Caki2 (cell line): ENCODE measurements at regions not wholly inside any gene's neighbourhood (a gene's known extent, or its start where the extent isn't known, plus 50 kb on each side); places are given as distances from the start of the nearest gene placed in this dataset.
"Not testable (repeated sequence)": the region's sequence is repeated elsewhere in the genome, so short reads cannot be mapped to it uniquely, and the experiment has no call there.

Source experiments
- DNase-seq: peaks from one replicate; pipeline ENCODE4 v3.0.0-alpha.2; 2015; ENCODE audit warnings: low read depth
- in situ Hi-C: cut with HindIII; loops from 2 replicates; pipeline ENCODE4 v1.10.0; 2016; ENCODE audit warnings: low sequenced_read_pairs, low pct_unique_long_range_greater_than_20kb, mixed read lengths

DNA sequence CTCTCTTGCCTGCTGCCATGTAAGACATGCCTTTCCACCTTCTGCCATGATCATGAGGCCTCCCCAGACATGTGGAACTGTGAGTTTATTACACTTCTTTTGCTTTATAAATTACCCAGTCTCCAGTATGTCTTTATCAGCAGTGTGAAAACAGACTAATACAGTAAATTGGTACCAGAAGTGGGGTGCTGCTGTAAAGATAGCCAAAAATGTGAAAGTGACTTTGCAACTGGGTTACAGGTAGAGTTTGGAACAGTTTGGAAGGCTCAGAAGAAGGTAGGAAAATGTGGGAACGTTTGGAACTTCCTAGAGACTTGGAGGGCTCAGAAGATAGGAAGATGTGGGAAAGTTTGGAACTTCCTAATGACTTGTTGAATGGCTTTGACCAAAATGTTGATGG lies 209.1 kb downstream of the HDGFL1 start:
- DNase-seq, in situ Hi-C loops: not testable (repeated sequence)

- DNase-seq, result no peak
- in situ Hi-C loops, result no loop called here
These were observed 209.7 kb downstream of the HDGFL1 start for GRCh38 chr6:22779062-22779461.

DNA sequence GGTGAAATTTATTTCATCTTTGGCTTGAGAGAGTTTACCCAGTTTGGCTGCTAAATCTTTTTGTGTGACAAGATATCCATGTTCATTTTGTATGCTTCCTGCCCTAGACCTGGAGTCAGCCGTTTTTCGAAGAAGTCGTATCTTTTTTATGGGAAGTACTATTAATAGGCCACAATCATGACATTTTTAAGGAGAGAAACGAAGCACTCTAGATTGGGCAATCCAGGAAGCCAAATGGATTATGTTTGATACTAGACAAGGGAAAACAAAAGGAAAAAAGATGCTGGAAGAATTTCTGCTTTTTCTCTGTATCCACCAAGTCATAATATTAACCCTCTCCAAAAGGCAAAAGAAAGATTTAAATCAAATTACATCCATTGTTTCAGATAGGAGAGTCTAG lies 214.6 kb downstream of the HDGFL1 start:
- in situ Hi-C loops, result no loop called here
- no peak for DNase-seq

DNA sequence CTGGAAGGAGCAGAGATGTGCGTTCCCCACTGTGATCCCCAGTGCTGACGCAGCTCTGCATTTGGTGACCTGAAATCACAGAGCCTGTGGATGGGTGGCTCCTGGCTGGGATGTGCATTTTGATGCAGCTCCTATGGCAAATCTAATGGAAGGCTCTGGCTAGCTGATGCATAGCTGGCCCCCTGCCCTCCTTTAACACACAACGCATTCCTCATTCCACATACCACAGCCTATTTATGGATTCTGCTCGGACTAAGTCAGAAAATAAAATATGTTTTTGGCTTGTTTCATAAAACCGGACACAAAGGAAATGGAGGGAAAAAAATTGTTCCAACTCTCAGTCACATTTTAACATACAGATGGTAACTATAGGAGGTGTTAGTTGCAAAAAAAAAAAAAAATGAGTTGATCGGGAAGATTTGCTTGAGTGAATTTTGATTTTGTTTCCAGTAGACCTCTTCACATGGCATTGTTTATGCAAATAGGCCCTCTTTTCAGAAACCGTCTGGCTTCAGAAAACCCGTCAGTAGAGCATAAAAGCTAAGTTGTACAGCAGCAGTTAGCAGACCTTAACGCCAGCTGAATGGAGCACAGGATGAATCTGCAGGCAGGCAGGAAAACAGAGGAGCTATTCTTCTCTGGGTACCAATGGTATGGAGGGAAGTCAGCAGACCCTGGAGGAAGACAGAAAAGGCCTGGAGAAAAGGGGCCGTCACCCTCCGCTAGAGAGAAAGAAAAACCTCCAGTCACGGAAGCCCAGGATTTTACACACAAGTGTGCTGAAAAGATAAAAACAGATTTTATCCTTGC lies 215.4 kb downstream of the HDGFL1 start:
- DNase-seq, result no peak
- in situ Hi-C loops, result no loop called here

DNA sequence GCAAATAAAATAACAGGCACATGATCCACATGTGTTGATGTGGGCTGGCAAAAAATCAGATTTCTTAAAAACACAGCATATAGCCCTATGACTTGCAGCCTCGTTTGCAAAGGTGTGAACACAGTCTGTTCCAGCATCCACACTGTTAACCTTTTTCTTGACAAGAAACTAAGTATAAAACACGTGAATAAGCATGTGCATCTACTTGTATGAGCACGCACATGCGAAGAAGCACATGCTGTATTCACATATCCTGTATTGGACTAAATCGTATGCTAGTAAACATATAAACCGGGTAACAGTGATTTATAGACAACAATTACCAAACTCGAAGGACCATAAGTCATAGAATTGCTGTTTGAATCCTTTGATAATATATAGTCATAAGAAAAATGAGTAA lies 218.7 kb downstream of the HDGFL1 start:
- no peak for DNase-seq
- in situ Hi-C loops, result no loop called here

- in situ Hi-C loops, result no loop called here
- no peak for DNase-seq
These were observed 219.9 kb downstream of the HDGFL1 start for GRCh38 chr6:22789315-22789714.

DNA sequence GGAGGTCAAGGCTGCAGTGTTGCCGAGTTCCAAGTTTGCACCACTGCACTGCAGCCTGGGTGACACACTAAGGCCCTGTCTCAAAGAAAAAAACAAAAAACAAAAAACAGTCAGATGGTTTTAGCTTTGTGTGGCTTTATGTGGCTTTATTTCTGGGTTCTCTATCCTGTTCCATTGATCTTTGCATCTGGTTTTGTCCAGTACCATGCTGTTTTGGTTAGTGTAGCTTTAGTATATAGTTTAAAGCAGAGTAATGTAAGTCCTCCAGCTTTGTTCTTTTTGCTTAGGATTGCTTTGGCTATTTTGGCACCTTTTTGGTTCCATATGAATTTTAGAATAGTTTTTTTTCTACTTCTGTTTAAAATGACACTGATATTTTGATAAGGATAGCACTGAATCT lies 225.5 kb downstream of the HDGFL1 start:
- no peak for DNase-seq
- in situ Hi-C loops, result no loop called here

DNA sequence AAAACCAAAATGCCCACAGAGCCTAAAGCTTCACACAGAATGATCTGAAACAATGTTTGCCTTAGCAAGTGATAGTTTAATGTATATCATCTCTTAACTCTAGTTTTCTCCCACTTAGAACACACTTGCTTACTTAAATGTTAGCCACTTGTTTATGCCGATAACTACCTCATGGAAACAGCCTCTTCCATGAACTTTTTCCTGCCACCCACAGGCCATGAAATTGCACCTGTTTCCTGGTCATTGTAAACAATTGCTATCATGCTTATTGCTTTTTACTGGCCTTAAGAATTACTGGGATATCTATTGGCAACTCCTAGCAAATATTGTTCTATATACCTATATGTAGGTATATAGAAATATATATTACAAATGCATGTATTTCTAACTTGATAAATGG lies 231.1 kb downstream of the HDGFL1 start:
- DNase-seq, result no peak
- in situ Hi-C loops, result no loop called here

DNA sequence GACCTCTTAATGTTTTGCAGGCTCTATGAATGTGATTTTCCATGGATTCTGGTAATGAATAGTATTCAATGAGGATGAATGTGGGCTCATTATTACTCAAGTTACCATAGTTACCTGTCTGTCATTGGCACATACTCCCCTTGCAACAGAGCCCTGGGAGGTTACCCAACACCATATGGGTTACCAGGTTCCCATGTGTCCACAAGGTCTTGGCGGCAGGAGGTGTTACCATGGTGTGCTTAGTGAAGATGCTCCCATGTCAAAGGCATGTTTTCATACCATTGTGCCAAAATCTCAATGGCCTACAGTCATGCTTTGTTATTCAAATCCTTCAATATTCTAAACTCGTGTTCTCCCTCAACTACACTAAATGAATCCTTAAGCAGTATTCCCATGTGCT lies 232.5 kb downstream of the HDGFL1 start:
- no peak for DNase-seq
- in situ Hi-C loops, result no loop called here

GRCh38 chr6:22804620-22805261 lies 235.4 kb downstream of the HDGFL1 start:
- in situ Hi-C loops, result no loop called here
- no peak for DNase-seq

- no peak for DNase-seq
- in situ Hi-C loops, result no loop called here
These were observed 237.9 kb downstream of the HDGFL1 start for GRCh38 chr6:22807261-22807660.

GRCh38 chr6:22807818-22808217 lies 238.5 kb downstream of the HDGFL1 start:
- in situ Hi-C loops, result no loop called here
- DNase-seq, result no peak

DNA sequence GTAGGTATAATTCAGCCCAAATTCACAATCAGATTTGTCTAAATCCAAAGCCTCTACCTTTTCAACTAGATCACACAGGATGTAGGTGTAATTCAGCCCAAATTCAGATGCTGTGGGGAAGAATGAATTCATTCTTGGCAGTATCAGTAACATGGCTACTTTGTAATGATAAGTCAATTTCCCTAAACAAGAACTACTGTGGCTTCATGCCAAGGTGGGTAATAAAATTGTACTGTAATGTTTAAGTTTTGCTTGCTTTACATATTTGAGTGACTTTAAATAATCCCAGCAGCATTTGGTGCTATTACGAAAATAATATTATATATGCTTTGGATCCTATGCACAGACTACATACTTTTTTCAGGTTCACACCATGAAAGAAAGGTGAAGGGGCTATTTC lies 239.1 kb downstream of the HDGFL1 start:
- in situ Hi-C loops, result no loop called here
- DNase-seq, result no peak

DNA sequence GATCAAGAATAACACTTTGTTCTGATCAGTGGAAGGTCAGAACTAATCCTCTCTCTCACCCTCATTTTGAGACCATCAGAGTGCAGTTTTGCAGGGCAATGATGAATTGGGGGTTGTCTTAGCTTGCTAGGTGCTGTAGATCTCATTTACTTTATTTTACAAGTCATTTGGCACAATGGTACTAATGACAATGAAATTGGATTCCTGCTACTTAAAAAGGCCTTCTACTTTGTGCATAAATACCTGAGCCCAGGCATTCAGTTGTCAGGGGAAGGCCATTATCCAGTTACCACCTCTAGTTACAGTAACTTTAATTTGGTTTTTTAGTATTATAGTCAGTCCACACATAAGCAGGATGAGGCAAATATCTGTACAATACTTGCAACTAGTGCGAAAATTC lies 240.0 kb downstream of the HDGFL1 start:
- no peak for DNase-seq
- in situ Hi-C loops, result no loop called here

DNA sequence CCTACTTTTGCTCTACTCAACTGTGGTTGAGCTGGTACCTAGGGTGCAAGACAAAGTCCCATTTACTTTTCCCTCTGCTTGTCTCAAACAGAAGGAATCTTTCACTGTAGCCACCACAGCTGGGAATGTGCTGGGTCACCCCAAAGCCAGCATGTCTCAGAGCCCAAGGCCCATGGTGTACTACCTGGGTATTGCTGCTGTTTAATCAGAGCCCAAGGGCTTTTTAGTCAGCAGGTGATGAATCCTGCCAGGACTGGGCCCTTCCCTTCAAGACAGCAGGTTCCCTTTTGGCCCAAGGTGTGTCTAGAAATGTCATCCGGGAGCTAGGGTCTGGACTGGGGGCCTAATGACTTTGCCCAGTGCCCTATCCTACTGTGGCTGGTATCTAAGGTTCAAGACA lies 249.8 kb downstream of the HDGFL1 start:
- DNase-seq, result no peak
- in situ Hi-C loops, result no loop called here

DNA sequence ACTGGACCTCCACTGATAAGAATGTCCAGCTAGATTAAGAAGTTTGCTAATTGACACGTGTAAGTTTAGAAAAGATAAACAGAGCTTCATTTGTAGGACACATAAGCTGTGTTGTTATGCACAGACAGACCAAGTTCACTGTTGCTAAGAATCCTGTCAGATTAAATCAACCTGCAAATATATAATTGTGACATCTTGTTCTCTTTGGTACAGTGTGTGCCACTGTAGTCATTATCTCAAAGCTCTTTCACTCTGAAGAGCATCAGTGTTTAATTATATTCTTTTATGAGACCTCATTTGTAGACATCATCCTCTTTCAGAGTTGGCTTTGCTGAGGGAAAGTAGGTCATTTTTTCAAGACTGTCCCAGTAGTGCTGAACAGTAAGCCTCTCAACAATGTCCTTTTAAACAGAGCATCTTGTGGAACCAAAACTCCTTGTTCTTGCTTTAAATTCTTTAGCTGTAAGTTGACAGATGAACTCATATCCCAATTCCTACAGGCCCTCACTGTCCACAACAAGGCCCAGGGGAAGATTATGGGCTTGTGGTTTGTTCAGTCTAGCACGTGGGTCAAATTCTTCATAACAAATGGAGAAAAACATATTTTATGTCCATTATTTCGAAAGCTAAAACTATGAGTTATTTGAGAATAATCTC lies 252.4 kb downstream of the HDGFL1 start:
- in situ Hi-C loops, result no loop called here
- no peak for DNase-seq

DNA sequence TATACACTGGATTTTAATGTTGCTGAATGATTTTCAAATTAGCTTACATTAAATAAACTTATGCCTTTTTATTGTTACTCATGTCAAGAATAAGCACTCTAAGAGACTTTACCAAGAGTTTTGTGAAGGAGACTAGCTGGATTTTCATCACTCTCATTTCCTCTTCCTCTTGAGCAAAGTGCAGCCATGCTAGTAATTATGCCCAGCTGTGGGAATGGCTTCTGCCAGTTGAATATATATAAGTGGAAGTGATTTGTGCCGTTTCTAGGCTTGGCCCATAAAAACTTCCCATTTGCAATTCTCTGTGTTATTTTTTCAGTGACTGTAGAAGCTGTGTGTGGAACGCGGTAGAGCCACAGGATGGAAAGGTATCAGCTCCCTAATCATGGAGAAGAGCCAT lies 255.8 kb downstream of the HDGFL1 start:
- no peak for DNase-seq
- in situ Hi-C loops, result no loop called here

- in situ Hi-C loops, result no loop called here
- DNase-seq, result peak; percentile 62
These were observed 257.6 kb downstream of the HDGFL1 start for GRCh38 chr6:22826961-22827360.

DNA sequence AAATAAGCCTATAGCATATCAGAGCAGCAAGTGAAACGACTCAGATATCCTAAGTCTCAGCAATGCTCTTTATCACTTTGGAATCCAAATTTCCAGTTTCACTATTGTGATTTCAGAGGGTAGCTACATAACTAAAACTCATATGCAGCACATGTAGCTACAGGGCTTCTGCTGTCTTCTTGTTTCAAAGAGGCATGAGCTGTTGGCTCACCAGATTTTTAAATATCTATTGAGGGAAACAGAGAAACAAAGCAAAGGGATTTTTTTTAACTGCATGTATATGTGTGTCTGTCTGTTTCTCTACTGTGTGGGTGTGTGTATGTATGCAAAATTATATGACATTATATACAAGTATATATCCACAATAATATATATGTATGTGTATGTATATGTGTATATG lies 258.4 kb downstream of the HDGFL1 start:
- DNase-seq, result no peak
- in situ Hi-C loops, result no loop called here
